IMR-90 (cell line): ENCODE measurements at regions not wholly inside any gene's neighbourhood (a gene's known extent, or its start where the extent isn't known, plus 50 kb on each side); places are given as distances from the start of the nearest gene placed in this dataset.
"Not testable (repeated sequence)": the region's sequence is repeated elsewhere in the genome, so short reads cannot be mapped to it uniquely, and the experiment has no call there.

Source experiments
- ATAC-seq: fragments of 200-7000 bp; cut with Tn5 transposase; 2 replicates; pipeline ENCODE4 v1.9.1; 2020; ENCODE audit warnings: low read depth, mild to moderate bottlenecking, moderate library complexity
- BruUV-seq: library from RNA; stranded (reverse); fragments of 400-500 nt; replicated peaks from 2 replicates; lab custom pipeline; 2021; lab: Mats Ljungman, UMichigan
- CTCF ChIA-PET: fragments of 300-600 bp; formaldehyde crosslinking; extraction: SDS; loops from one replicate; lab custom pipeline; 2021; ENCODE audit warnings: antibody characterized with exemption; lab: Yijun Ruan, JAX
- POLR2A ChIA-PET: fragments of 300-600 bp; sonication (Branson Sonifier 250); formaldehyde crosslinking; loops from one replicate; lab custom pipeline; 2022; ENCODE audit warnings: antibody characterized with exemption; ENCODE audit not compliant: unreplicated experiment; lab: Charles Lee
- DNase-seq: peaks from one replicate; pipeline ENCODE4 v3.0.0; 2013
- H2AFZ ChIP-seq: replicated peaks from 2 replicates; pipeline ENCODE3; 2013; ENCODE audit warnings: low read length, mild to moderate bottlenecking; ENCODE audit not compliant: poor library complexity
- H2AK5ac ChIP-seq: 2 replicates; pipeline ENCODE4 v1.6.1; 2013; ENCODE audit warnings: low read depth, low read length, inconsistent platforms
- H2AK9ac ChIP-seq: replicated peaks from 2 replicates; pipeline ENCODE3; 2013; ENCODE audit warnings: mild to moderate bottlenecking, low read depth, low read length, moderate library complexity; ENCODE audit not compliant: poor library complexity
- H2BK120ac ChIP-seq: 2 replicates; pipeline ENCODE4 v1.6.1; 2013; ENCODE audit warnings: low read depth, low read length, inconsistent platforms
- H2BK15ac ChIP-seq: 3 replicates; pipeline ENCODE4 v1.6.1; 2013; ENCODE audit warnings: low read depth, low read length, inconsistent platforms
- H2BK20ac ChIP-seq: 2 replicates; pipeline ENCODE4 v1.6.1; 2013; ENCODE audit warnings: low read depth, mild to moderate bottlenecking, inconsistent platforms, low read length, moderate library complexity
- H2BK5ac ChIP-seq: 2 replicates; pipeline ENCODE4 v1.6.1; 2013; ENCODE audit warnings: mild to moderate bottlenecking, low read depth, low read length, inconsistent platforms; ENCODE audit not compliant: poor library complexity, severe bottlenecking
- H3K14ac ChIP-seq: replicated peaks from 2 replicates; pipeline ENCODE4 v1.6.1; 2013; ENCODE audit warnings: low read depth, low read length, inconsistent platforms
- H3K18ac ChIP-seq: 2 replicates; pipeline ENCODE4 v1.6.1; 2013; ENCODE audit warnings: low read depth, low read length, control low read depth
- H3K23ac ChIP-seq: 2 replicates; pipeline ENCODE4 v1.6.1; 2013; ENCODE audit warnings: low read depth, low read length, inconsistent platforms
- H3K27ac ChIP-seq: 2 replicates; pipeline ENCODE4 v1.5.1; 2013; ENCODE audit warnings: mild to moderate bottlenecking, control low read depth, low read length; ENCODE audit not compliant: insufficient read depth
- H3K27me3 ChIP-seq: 2 replicates; pipeline ENCODE4 v1.6.1; 2013; ENCODE audit warnings: low read length; ENCODE audit not compliant: control insufficient read depth, insufficient read depth
- H3K36me3 ChIP-seq: 2 replicates; pipeline ENCODE4 v1.6.1; 2013; ENCODE audit warnings: low read length, mixed read lengths; ENCODE audit not compliant: control insufficient read depth, insufficient read depth
- H3K4ac ChIP-seq: 2 replicates; pipeline ENCODE4 v1.6.1; 2013; ENCODE audit warnings: low read depth, low read length, inconsistent platforms
- H3K4me1 ChIP-seq: 2 replicates; pipeline ENCODE4 v1.6.1; 2013; ENCODE audit warnings: low read length, mixed read lengths; ENCODE audit not compliant: control insufficient read depth, insufficient read depth
- H3K4me2 ChIP-seq: 2 replicates; pipeline ENCODE4 v1.6.1; 2013; ENCODE audit warnings: low read depth, mild to moderate bottlenecking, control low read depth, low read length, moderate library complexity
- H3K4me3 ChIP-seq: 2 replicates; pipeline ENCODE4 v1.5.1; 2013; ENCODE audit warnings: low read depth, mild to moderate bottlenecking, control low read depth, low read length, moderate library complexity; ENCODE audit not compliant: insufficient read depth
- H3K56ac ChIP-seq: 2 replicates; pipeline ENCODE4 v1.6.1; 2013; ENCODE audit warnings: low read length, inconsistent platforms; ENCODE audit not compliant: insufficient read depth; ENCODE audit errors: extremely low read depth
- H3K79me1 ChIP-seq, 2 experiments: 2 replicates each; pipeline ENCODE4 v1.6.1; 2013; ENCODE audit warnings: low read length in 2 of 2, inconsistent platforms in 1 of 2, low read depth in 1 of 2
- H3K9ac ChIP-seq: 2 replicates; pipeline ENCODE4 v1.6.1; 2013; ENCODE audit warnings: low read depth, low read length, control low read depth
- H3K9me1 ChIP-seq: 2 replicates; pipeline ENCODE4 v1.6.1; 2013; ENCODE audit warnings: low read length, inconsistent platforms; ENCODE audit not compliant: insufficient read depth
- H3K9me3 ChIP-seq: 2 replicates; pipeline ENCODE4 v1.6.1; 2013; ENCODE audit warnings: low read length; ENCODE audit not compliant: control insufficient read depth, insufficient read depth
- H4K20me1 ChIP-seq: 2 replicates; pipeline ENCODE4 v1.6.1; 2013; ENCODE audit warnings: low read length, inconsistent platforms; ENCODE audit not compliant: insufficient read depth
- H4K5ac ChIP-seq: 2 replicates; pipeline ENCODE4 v1.6.1; 2013; ENCODE audit warnings: mild to moderate bottlenecking, low read depth, low read length, control low read depth
- H4K8ac ChIP-seq, 2 experiments: 2 replicates each; pipeline ENCODE4 v1.6.1; 2013; ENCODE audit warnings: low read depth in 2 of 2, low read length in 2 of 2, control low read depth in 1 of 2, inconsistent platforms in 1 of 2
- H4K91ac ChIP-seq: 2 replicates; pipeline ENCODE4 v1.6.1; 2013; ENCODE audit warnings: low read depth, low read length, inconsistent platforms; ENCODE audit not compliant: insufficient read depth
- WGBS, 2 experiments: methylation state at CpG; one replicate each; pipeline versions ENCODE4 v1.1.5 to v1.1.7; 2013; ENCODE audit warnings: missing lambda C conversion rate in 2 of 2; ENCODE audit not compliant: insufficient read length in 1 of 2; ENCODE audit errors: extremely low coverage in 2 of 2; 5-methylcytosine and 5-hydroxymethylcytosine counted together
- dilution Hi-C: fragments of 300-500 bp; cut with HindIII; formaldehyde crosslinking; loops from one replicate; pipeline ENCODE4 v1.14.3; 2018; ENCODE audit warnings: low sequenced_read_pairs; ENCODE audit not compliant: unreplicated experiment
- in situ Hi-C: fragments of 300-500 bp; cut with MboI; formaldehyde crosslinking; loops from 3 replicates; pipeline ENCODE4 v1.14.3; 2019; ENCODE audit warnings: low sequenced_read_pairs, inconsistent platforms, mixed read lengths
- intact Hi-C: fragments of 100-400 bp; cut with micrococcal nuclease; formaldehyde crosslinking; loops from 2 replicates; pipeline ENCODE4 v1.10.0; 2022

DNA sequence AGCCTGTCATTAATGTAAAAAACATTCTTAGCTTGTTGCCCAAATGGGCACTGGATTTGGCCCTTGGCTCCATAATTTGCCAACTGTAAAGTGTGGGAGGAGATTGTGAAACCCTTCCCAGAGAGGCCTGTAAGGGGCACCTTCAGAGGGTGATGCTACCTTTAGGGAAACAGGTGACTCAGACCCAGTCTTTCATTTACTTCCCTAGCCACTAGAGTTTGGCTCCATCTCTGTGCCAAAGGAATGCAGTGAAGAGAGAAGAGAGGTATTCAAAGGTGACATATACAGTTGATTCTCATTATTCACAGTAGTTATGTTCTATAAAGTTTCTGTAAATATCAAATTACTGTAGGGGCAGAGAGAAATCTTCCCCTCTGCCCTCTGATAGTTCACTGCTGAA is 116.7 kb downstream of the SPATA31A6 start:
- BruUV-seq, H2BK15ac ChIP-seq, H3K27ac ChIP-seq, H2BK20ac ChIP-seq, H3K27me3 ChIP-seq, H3K14ac ChIP-seq, H2BK5ac ChIP-seq, dilution Hi-C loops, H2AK5ac ChIP-seq, H4K5ac ChIP-seq, H3K36me3 ChIP-seq, H3K79me1 ChIP-seq, H4K20me1 ChIP-seq, H2BK120ac ChIP-seq, H3K4me3 ChIP-seq, intact Hi-C loops, POLR2A ChIA-PET, H3K18ac ChIP-seq, ATAC-seq, H3K9ac ChIP-seq, H2AK9ac ChIP-seq, H3K4me2 ChIP-seq, H2AFZ ChIP-seq, H3K4ac ChIP-seq, H3K23ac ChIP-seq, H3K4me1 ChIP-seq, H3K9me3 ChIP-seq, CTCF ChIA-PET, in situ Hi-C loops, H3K56ac ChIP-seq, H3K9me1 ChIP-seq, H4K91ac ChIP-seq, DNase-seq, H4K8ac ChIP-seq: not testable (repeated sequence)

DNA sequence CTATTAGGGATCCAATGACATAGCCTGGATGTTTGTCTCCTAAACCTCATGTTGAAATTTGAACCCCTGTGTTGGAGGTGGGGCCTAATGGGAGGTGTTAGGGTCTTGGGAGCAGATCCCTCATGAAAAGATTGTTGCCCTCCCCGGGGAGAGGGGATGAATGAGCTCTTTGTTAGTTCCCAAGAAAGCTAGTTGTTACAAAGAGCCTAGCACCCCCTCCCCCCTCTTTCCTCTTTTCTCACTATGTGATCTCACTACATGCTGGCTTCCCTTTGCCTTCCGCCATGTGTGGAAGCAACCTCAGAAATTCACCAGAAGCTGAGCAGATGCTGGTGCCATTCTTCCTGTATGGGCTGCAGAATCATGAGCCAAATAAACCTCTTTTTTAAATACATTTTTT is 123.2 kb downstream of the SPATA31A6 start:
- ATAC-seq, H3K18ac ChIP-seq, H3K9me1 ChIP-seq, H3K9me3 ChIP-seq, dilution Hi-C loops, H3K4ac ChIP-seq, H3K4me2 ChIP-seq, intact Hi-C loops, H2BK5ac ChIP-seq, POLR2A ChIA-PET, H4K8ac ChIP-seq, H2BK120ac ChIP-seq, H2AK9ac ChIP-seq, H2BK15ac ChIP-seq, H3K4me1 ChIP-seq, BruUV-seq, H3K9ac ChIP-seq, H3K27me3 ChIP-seq, H3K79me1 ChIP-seq, H2AK5ac ChIP-seq, CTCF ChIA-PET, H4K91ac ChIP-seq, H4K20me1 ChIP-seq, H2BK20ac ChIP-seq, H3K36me3 ChIP-seq, H3K27ac ChIP-seq, DNase-seq, in situ Hi-C loops, H3K56ac ChIP-seq, H3K23ac ChIP-seq, H3K14ac ChIP-seq, H2AFZ ChIP-seq, H4K5ac ChIP-seq, H3K4me3 ChIP-seq: not testable (repeated sequence)
- no CpG with 5 or more reads among the region's 2 CpGs for WGBS, 2 experiments
